OCI-LY1 (cell line): ENCODE measurements at regions not wholly inside any gene's neighbourhood (a gene's known extent, or its start where the extent isn't known, plus 50 kb on each side); places are given as distances from the start of the nearest gene placed in this dataset.
A peak's percentile ranks its signal among the peaks of the same experiment; 100 is the strongest.

Experiments used
- H2AFZ ChIP-seq: fragments of 200-600 bp; sonication (generic), shearing (Covaris generic); 2 replicates; pipeline ENCODE4 v1.6.0; 2014; ENCODE audit warnings: antibody characterized with exemption, mild to moderate bottlenecking, low read length
- H3F3A ChIP-seq: fragments of 200-600 bp; sonication (generic), shearing (Covaris generic); 2 replicates; pipeline ENCODE4 v1.6.0; 2014; ENCODE audit warnings: mild to moderate bottlenecking, antibody characterized with exemption, low read length, moderate library complexity; ENCODE audit not compliant: insufficient read depth
- H3K27ac ChIP-seq: fragments of 200-600 bp; sonication (generic); 2 replicates; pipeline ENCODE4 v1.5.1; 2014; ENCODE audit warnings: low read length, mixed run types, mild to moderate bottlenecking, low read depth; ENCODE audit not compliant: poor library complexity, severe bottlenecking
- H3K27me3 ChIP-seq: fragments of 200-600 bp; sonication (generic); 2 replicates; pipeline ENCODE4 v1.6.0; 2014; ENCODE audit warnings: antibody characterized with exemption, mild to moderate bottlenecking, low read length, moderate library complexity; ENCODE audit not compliant: insufficient read depth
- H3K36me3 ChIP-seq: fragments of 200-600 bp; sonication (generic); 2 replicates; pipeline ENCODE4 v1.6.1; 2014; ENCODE audit warnings: mild to moderate bottlenecking, antibody characterized with exemption, low read length, moderate library complexity, mixed read lengths; ENCODE audit not compliant: insufficient read depth
- H3K4me1 ChIP-seq: fragments of 200-600 bp; sonication (generic); 2 replicates; pipeline ENCODE4 v1.5.1; 2014; ENCODE audit warnings: mild to moderate bottlenecking, low read length, moderate library complexity; ENCODE audit not compliant: insufficient read depth, severe bottlenecking
- H3K4me2 ChIP-seq: fragments of 200-600 bp; sonication (generic), shearing (Covaris generic); 2 replicates; pipeline ENCODE4 v1.6.1; 2014; ENCODE audit warnings: low read length
- H3K4me3 ChIP-seq: fragments of 200-600 bp; sonication (generic); 2 replicates; pipeline ENCODE4 v1.5.1; 2014; ENCODE audit warnings: low read length, low read depth, mild to moderate bottlenecking, mixed read lengths; ENCODE audit not compliant: poor library complexity, severe bottlenecking
- H3K79me2 ChIP-seq: fragments of 200-600 bp; shearing (Covaris generic); 2 replicates; pipeline ENCODE4 v1.6.1; 2016; ENCODE audit warnings: mixed run types, low read length, mixed read lengths; ENCODE audit not compliant: insufficient read depth
- H3K9ac ChIP-seq: fragments of 200-600 bp; sonication (generic), shearing (Covaris generic); 2 replicates; pipeline ENCODE4 v1.6.1; 2014; ENCODE audit warnings: mild to moderate bottlenecking, low read length, mixed read lengths
- H3K9me2 ChIP-seq: fragments of 200-600 bp; sonication (generic), shearing (Covaris generic); 2 replicates; pipeline ENCODE4 v1.6.1; 2014; ENCODE audit warnings: low read depth, mild to moderate bottlenecking, low read length, mixed read lengths
- H3K9me3 ChIP-seq: fragments of 200-600 bp; shearing (Covaris generic); 2 replicates; pipeline ENCODE4 v1.6.1; 2014; ENCODE audit warnings: low read length, mixed read lengths
- H4K20me1 ChIP-seq: fragments of 200-600 bp; sonication (generic), shearing (Covaris generic); 2 replicates; pipeline ENCODE4 v1.6.0; 2016; ENCODE audit warnings: mild to moderate bottlenecking, low read length; ENCODE audit not compliant: insufficient read depth
- EZH2 ChIP-seq: fragments of 200-600 bp; sonication (generic), shearing (Covaris generic); IDR thresholded peaks from 2 replicates; pipeline ENCODE4 v1.8.0; 2017; ENCODE audit warnings: borderline replicate concordance, mixed run types, mild to moderate bottlenecking, antibody characterized with exemption, low read length, moderate library complexity, mixed read lengths
- TF ChIP-seq, protein P1 (sequence below): fragments of 200-600 bp; sonication (generic), shearing (Covaris generic); IDR thresholded peaks from 2 replicates; pipeline ENCODE4 v1.5.1; 2017; ENCODE audit warnings: mild to moderate bottlenecking, antibody characterized with exemption, low read length, moderate library complexity, mixed read lengths

DNA sequence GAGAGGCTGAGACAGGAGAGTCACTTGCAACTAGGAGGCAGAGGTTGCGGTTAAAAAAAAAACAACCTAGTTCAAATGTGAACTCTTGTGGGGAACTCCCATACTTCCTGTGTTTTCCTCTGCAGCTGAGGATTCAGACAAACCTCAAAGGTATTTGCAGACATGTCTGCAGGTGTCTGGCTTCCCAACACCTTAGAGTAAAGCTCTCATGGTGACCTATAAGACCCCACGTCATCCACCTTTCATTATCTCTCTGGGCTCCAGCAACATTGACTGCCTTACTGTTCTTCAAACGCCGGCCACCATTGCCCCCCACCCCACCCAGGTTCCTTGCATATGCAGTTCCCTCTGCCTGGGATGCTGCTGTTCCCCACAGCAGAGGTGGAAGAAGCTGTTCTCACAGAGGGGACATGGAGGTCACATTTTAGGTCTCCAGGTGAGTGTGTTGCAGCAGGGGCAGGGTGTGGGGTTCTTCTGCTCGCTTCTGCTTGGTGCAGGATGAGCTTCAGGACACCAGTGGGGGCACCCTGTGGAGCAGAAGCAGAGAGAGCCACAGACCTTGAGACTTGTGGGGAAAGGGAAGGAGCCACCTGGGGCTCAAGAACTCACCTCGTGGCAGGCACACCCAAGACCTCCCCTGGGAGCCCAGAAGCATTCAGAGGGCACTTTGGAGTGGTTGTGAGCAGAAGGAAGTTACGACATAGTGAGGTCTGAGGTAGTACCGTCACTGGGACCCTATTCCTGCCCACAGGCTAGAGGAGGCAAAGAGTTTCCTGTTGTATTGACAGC lies 203.2 kb downstream of the CSNK2A3 start:
- no peaks in the 10 kb centered on the region for H3K9me3 ChIP-seq
- no peak overlapping the region for H3K4me3 ChIP-seq
- H3K36me3 ChIP-seq, result no peaks in the 10 kb centered on the region
- no peak overlapping the region for H3K4me2 ChIP-seq
- no peaks in the 10 kb centered on the region for H4K20me1 ChIP-seq
- no peaks in the 10 kb centered on the region for H3K4me1 ChIP-seq
- no peaks in the 10 kb centered on the region for H3K9me2 ChIP-seq
- H3K27ac ChIP-seq, result no peak overlapping the region
- H2AFZ ChIP-seq, result no peak overlapping the region
- H3K9ac ChIP-seq, result no peak overlapping the region
- no peaks in the 10 kb centered on the region for H3F3A ChIP-seq
- no peaks in the 10 kb centered on the region; the same call in 1 of the 2 replicates for H3K27me3 ChIP-seq
- TF ChIP-seq EZH2, result no peak
- TF ChIP-seq, protein P1, sequence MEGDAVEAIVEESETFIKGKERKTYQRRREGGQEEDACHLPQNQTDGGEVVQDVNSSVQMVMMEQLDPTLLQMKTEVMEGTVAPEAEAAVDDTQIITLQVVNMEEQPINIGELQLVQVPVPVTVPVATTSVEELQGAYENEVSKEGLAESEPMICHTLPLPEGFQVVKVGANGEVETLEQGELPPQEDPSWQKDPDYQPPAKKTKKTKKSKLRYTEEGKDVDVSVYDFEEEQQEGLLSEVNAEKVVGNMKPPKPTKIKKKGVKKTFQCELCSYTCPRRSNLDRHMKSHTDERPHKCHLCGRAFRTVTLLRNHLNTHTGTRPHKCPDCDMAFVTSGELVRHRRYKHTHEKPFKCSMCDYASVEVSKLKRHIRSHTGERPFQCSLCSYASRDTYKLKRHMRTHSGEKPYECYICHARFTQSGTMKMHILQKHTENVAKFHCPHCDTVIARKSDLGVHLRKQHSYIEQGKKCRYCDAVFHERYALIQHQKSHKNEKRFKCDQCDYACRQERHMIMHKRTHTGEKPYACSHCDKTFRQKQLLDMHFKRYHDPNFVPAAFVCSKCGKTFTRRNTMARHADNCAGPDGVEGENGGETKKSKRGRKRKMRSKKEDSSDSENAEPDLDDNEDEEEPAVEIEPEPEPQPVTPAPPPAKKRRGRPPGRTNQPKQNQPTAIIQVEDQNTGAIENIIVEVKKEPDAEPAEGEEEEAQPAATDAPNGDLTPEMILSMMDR, result no peak
- H3K79me2 ChIP-seq, result no peaks in the 10 kb centered on the region

DNA sequence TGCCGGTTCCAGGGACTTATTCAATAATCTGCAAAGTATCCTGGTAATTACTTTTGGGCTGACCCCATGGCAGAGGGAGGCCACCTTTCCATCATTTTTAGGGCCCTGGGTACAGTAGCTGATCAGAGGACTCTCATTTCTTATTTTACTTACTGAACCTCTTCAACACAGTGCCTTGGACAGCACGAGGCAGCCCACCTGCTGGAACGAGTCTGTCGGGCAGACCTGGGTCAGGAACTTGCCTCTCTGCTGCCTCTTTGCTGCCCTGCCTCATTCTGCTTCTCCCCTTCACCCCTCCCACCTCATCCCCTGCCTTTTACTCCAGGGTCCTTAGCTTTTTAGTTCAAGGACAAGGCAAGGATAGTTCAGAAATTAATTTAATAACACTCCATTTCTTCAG lies 204.5 kb downstream of the CSNK2A3 start:
- H3K27me3 ChIP-seq, result no peaks in the 10 kb centered on the region; the same call in 1 of the 2 replicates
- H3K4me1 ChIP-seq, result no peaks in the 10 kb centered on the region
- no peak overlapping the region for H2AFZ ChIP-seq
- H3K27ac ChIP-seq, result no peak overlapping the region
- H4K20me1 ChIP-seq, result no peaks in the 10 kb centered on the region
- H3K79me2 ChIP-seq, result no peaks in the 10 kb centered on the region
- H3K9ac ChIP-seq, result no peak overlapping the region
- no peaks in the 10 kb centered on the region for H3K9me2 ChIP-seq
- H3K36me3 ChIP-seq, result no peaks in the 10 kb centered on the region
- TF ChIP-seq, protein P1, result no peak
- no peak for TF ChIP-seq EZH2
- H3K9me3 ChIP-seq, result no peaks in the 10 kb centered on the region
- no peaks in the 10 kb centered on the region for H3F3A ChIP-seq
- no peak overlapping the region for H3K4me2 ChIP-seq
- H3K4me3 ChIP-seq, result no peak overlapping the region

DNA sequence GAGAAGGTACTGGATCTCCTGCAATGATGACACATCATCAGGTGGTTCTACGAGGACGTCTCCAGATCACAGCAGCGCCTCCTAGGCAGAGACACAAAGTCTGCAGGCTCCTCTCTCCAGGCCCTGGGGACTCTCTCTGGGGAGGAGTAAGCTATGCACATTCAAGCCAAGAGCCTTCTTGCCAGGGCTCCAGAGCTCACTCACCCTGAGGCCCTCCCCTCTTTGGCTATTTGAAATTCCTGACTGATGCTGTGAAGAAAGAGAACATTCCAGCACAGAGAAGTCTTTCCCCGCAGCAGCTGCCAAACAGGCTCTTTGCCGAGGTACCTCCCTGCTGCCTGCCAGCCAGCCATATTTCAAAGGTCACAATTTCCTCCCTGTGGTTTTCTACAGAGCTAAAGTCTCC lies 204.9 kb downstream of the CSNK2A3 start:
- no peak overlapping the region for H2AFZ ChIP-seq
- no peaks in the 10 kb centered on the region for H3K36me3 ChIP-seq
- no peaks in the 10 kb centered on the region for H3K9me2 ChIP-seq
- no peak overlapping the region for H3K27ac ChIP-seq
- H3K79me2 ChIP-seq, result no peaks in the 10 kb centered on the region
- no peaks in the 10 kb centered on the region for H3K4me1 ChIP-seq
- H3K9me3 ChIP-seq, result no peaks in the 10 kb centered on the region
- H3K4me2 ChIP-seq, result no peak overlapping the region
- no peak overlapping the region for H3K9ac ChIP-seq
- no peaks in the 10 kb centered on the region for H3F3A ChIP-seq
- H3K4me3 ChIP-seq, result no peak overlapping the region
- no peaks in the 10 kb centered on the region; the same call in 1 of the 2 replicates for H3K27me3 ChIP-seq
- H4K20me1 ChIP-seq, result no peaks in the 10 kb centered on the region
- no peak for TF ChIP-seq EZH2
- TF ChIP-seq, protein P1, result peak; percentile 40; the same call in 1 of the 2 replicates
